ENCODE measurements at regions not wholly inside any gene's neighbourhood (a gene's known extent, or its start where the extent isn't known, plus 50 kb on each side); places are given as distances from the start of the nearest gene placed in this dataset.
A peak's percentile ranks its signal among the peaks of the same experiment; 100 is the strongest.

DNA sequence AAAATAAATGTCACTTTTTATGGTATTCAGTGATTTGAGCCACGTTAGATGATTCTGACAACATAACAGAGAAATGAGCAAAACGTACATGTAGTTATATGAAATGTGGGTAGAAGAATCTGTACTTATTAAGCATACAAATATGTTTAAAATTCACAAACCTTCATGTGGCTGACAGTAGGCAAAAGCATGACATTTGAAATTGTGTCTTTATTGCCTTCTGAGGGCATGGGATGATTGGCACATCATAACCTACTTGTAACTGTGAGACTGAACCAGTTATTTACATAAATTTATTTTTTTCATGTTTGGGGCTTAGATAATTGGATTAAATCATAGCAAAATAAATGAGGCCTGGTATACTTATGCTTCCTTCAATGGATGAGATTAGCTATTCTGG, 202.2 kb downstream of the DNAJB9 start:
- TF ChIP-seq, protein P1, sequence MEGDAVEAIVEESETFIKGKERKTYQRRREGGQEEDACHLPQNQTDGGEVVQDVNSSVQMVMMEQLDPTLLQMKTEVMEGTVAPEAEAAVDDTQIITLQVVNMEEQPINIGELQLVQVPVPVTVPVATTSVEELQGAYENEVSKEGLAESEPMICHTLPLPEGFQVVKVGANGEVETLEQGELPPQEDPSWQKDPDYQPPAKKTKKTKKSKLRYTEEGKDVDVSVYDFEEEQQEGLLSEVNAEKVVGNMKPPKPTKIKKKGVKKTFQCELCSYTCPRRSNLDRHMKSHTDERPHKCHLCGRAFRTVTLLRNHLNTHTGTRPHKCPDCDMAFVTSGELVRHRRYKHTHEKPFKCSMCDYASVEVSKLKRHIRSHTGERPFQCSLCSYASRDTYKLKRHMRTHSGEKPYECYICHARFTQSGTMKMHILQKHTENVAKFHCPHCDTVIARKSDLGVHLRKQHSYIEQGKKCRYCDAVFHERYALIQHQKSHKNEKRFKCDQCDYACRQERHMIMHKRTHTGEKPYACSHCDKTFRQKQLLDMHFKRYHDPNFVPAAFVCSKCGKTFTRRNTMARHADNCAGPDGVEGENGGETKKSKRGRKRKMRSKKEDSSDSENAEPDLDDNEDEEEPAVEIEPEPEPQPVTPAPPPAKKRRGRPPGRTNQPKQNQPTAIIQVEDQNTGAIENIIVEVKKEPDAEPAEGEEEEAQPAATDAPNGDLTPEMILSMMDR (IDR thresholded peaks at IDR 0.05; ENCODE audit: control insufficient read depth, extremely low read depth, insufficient read depth), result no peak
- no peak overlapping the region for H3K4me3 ChIP-seq (ENCODE audit: low read depth, low read length)
- DNase-seq (ENCODE audit: low read depth), result no peak

DNA sequence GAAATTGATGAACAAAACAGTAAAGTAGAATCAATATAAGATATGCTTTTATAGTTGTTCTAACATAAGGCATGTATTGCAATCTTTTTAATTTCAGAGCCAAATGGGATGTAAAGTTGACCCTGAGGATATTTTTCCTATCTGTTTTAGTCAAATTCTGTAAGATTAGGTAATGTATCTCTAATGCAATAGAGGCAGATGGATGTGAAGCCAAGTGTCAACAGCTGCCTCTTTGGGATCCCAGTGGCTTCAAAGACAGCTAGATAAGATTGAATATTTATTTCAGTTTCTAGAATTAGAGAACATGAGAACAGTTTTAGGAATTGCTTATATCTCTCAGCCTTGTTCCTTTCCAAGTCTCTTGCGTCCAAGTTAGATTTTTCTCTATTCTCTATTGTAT, 208.3 kb downstream of the DNAJB9 start:
- TF ChIP-seq, protein P1 (IDR thresholded peaks at IDR 0.05; ENCODE audit: control insufficient read depth, extremely low read depth, insufficient read depth), result no peak
- DNase-seq (ENCODE audit: low read depth), result no peak

DNA sequence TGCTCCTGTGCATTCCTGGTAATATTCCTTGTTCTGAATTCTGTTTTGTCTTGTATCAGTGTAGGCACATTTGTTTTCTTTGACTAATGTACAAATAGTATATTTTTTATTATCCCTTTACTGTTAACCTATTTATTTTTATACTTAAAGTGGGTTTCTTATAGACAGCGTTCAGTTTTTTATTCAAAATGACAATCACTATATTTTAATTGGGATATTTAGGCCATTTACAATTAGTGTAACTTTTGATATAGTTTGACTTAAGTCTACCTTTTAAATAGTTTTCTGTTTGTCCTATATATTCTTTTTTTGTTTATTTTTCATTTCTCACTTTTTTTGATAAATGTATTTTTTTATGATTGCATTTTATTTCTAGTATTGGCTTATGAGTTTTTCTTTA, 219.8 kb downstream of the DNAJB9 start:
- TF ChIP-seq, protein P1 (IDR thresholded peaks at IDR 0.05; ENCODE audit: control insufficient read depth, extremely low read depth, insufficient read depth), result no peak
- no peak for DNase-seq (ENCODE audit: low read depth)
- no peak overlapping the region for H3K4me3 ChIP-seq (ENCODE audit: low read depth, low read length)

More for the DNA sequence above, 208.3 kb downstream of the DNAJB9 start:
- H3K4me3 ChIP-seq (ENCODE audit: low read depth, low read length), result no peak overlapping the region

DNA sequence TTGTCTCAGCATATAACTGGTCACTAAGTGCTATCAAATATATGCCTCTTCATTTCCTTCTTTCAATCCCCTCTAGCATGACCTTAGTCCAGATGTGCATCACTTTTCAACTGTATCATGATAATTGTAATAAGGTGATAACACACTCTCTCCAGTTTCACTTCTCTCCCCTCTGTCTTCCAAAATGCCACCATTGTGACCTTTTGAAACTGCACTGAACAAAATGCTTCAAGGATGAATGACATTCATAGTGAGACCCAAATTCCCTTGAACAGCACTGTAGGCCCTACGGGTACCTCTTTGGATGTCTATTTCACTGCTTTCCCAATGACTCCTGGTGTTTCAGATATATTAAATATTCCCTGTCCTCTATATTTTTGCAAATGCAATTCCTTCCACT, 224.8 kb downstream of the DNAJB9 start:
- no peak for DNase-seq (ENCODE audit: low read depth)
- H3K4me3 ChIP-seq (ENCODE audit: low read depth, low read length), result no peak overlapping the region
- TF ChIP-seq, protein P1 (IDR thresholded peaks at IDR 0.05; ENCODE audit: control insufficient read depth, extremely low read depth, insufficient read depth), result no peak

DNA sequence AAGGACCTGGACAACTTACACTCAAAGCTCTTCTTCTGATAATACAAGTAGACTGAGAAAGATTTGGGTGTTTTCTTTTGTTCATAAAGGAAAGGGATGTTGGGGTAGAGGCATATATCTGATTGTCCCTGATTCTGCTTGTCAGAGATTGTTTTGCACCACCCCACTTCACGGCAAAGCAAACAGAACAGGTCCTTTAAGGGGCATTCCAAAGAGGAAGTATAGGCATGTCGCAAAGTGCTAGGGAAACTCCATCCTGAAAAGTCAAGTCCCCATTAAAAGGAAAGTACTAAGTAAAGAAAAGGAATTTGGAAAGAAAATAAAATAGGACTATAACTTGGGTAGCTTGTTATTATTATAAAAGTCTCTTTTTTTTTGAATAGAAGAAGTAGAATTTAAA, 233.0 kb downstream of the DNAJB9 start:
- TF ChIP-seq, protein P1 (IDR thresholded peaks at IDR 0.05; ENCODE audit: control insufficient read depth, extremely low read depth, insufficient read depth), result no peak
- H3K4me3 ChIP-seq (ENCODE audit: low read depth, low read length), result no peak overlapping the region
- DNase-seq (ENCODE audit: low read depth), result no peak

DNA sequence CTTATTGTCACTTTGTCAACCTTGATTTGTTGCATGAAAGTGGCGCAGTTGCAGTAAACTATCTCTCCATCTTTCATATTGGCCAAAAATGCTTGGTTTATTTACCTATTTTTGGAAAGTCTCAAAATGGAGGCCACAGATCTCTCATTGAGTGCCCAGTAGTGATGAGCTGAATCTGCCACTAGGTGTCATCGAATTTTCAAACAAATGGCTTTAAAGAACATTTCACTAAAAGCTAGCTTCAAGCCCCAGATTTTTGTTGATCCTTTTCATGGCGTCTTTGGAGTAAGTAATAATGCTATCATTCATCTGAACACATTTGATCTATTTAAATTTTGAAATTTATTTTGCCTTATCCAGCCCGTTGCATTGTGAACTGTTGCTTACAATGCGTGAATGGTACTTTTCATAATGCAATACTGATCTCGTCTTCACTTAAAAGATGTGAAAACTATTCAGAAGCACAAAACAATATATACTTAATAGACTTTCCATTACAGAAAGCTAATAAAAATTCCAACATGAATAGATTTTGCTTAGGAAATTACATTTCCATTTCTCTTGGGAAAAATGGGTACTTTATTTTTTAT, 236.2 kb downstream of the DNAJB9 start:
- no peak for DNase-seq (ENCODE audit: low read depth)
- no peak overlapping the region for H3K4me3 ChIP-seq (ENCODE audit: low read depth, low read length)
- TF ChIP-seq, protein P1 (IDR thresholded peaks at IDR 0.05; ENCODE audit: control insufficient read depth, extremely low read depth, insufficient read depth), result peak; percentile 66
